K562 (cell line): ENCODE measurements at regions not wholly inside any gene's neighbourhood (a gene's known extent, or its start where the extent isn't known, plus 50 kb on each side); places are given as distances from the start of the nearest gene placed in this dataset.

Experiments
- ATAC-seq: fragments of 200-7000 bp; cut with Tn5 transposase; 3 replicates; pipeline ENCODE4 v1.9.1; 2020; ENCODE audit warnings: moderate library complexity
- BruUV-seq: library from RNA; stranded (reverse); fragments of 400-500 nt; replicated peaks from 2 replicates; lab custom pipeline; 2021; lab: Mats Ljungman, UMichigan
- CTCF ChIA-PET: fragments of 300-600 bp; formaldehyde crosslinking; extraction: SDS; loops from one replicate; lab custom pipeline; 2021; ENCODE audit warnings: low intra/inter-chr PET ratio; lab: Yijun Ruan, JAX
- POLR2A ChIA-PET: fragments of 300-600, 350-650 bp; sonication (Branson Sonifier 250); formaldehyde crosslinking; extraction: SDS; loops from one replicate; lab custom pipeline; 2021; ENCODE audit warnings: antibody characterized with exemption, inconsistent platforms; lab: Yijun Ruan, JAX
- DNase-seq, 4 experiments: peaks; one replicate each; pipeline versions ENCODE4 v3.0.0 to v3.0.0-alpha.2; 2011 to 2018; ENCODE audit warnings: low spot score in 3 of 4, mixed read lengths in 3 of 4; ENCODE audit errors: extremely low read depth in 1 of 4
- FAIRE-seq: peaks from 2 replicates; lab custom pipeline; 2011; peaks lifted over from hg19 to GRCh38; lab: Jason Lieb, UNC
- H2AFZ ChIP-seq: 2 replicates; pipeline ENCODE4 v1.6.0; 2011; ENCODE audit warnings: low read depth, low read length, control low read depth, inconsistent platforms
- H3K27ac ChIP-seq: fragments of 200-600 bp; 3 replicates; pipeline ENCODE4 v1.8.0; 2011; ENCODE audit warnings: low read depth, mild to moderate bottlenecking, control low read depth, inconsistent platforms, low read length, moderate library complexity, mixed read lengths; ENCODE audit errors: extremely low read depth
- H3K27me3 ChIP-seq, 2 experiments: fragments of 300-600 bp in 1 of 2; 2 replicates in 1 of 2; 3 replicates in 1 of 2; pipeline versions ENCODE4 v1.6.0 to v1.8.0; 2011; ENCODE audit warnings: inconsistent platforms in 2 of 2, low read length in 2 of 2, mild to moderate bottlenecking in 1 of 2, mixed read lengths in 1 of 2, moderate library complexity in 1 of 2; ENCODE audit not compliant: control insufficient read depth in 2 of 2, insufficient read depth in 2 of 2
- H3K36me3 ChIP-seq: fragments of 300-600 bp; 3 replicates; pipeline ENCODE4 v1.8.0; 2011; ENCODE audit warnings: mild to moderate bottlenecking, low read length, inconsistent platforms; ENCODE audit not compliant: control insufficient read depth, insufficient read depth
- H3K4me1 ChIP-seq, 2 experiments: fragments of 200-600 bp in 1 of 2; replicated peaks in 1 of 2; 2 replicates in 1 of 2; 3 replicates in 1 of 2; pipeline versions ENCODE4 v1.5.1 to v1.8.0; 2011; ENCODE audit warnings: inconsistent platforms in 2 of 2, low read length in 2 of 2, mild to moderate bottlenecking in 1 of 2, mixed read lengths in 1 of 2, moderate library complexity in 1 of 2; ENCODE audit not compliant: control insufficient read depth in 2 of 2, insufficient read depth in 2 of 2
- H3K4me2 ChIP-seq: 2 replicates; pipeline ENCODE4 v1.6.1; 2011; ENCODE audit warnings: low read length, control low read depth, inconsistent platforms, mixed read lengths; ENCODE audit not compliant: insufficient read depth
- H3K4me3 ChIP-seq: fragments of 200-600 bp; sonication (generic), shearing (Covaris generic); 2 replicates; pipeline ENCODE4 v1.5.1; 2016; ENCODE audit warnings: control low read depth, inconsistent platforms
- H3K79me2 ChIP-seq: fragments of 200-600 bp; 3 replicates; pipeline ENCODE4 v1.8.0; 2011; ENCODE audit warnings: low read length, inconsistent platforms; ENCODE audit not compliant: control insufficient read depth, insufficient read depth
- H3K9ac ChIP-seq, 2 experiments: 2 replicates each; pipeline versions ENCODE4 v1.6.0 to v1.6.1; 2011; ENCODE audit warnings: low read depth in 2 of 2, low read length in 2 of 2, control low read depth in 1 of 2, inconsistent platforms in 1 of 2, mild to moderate bottlenecking in 1 of 2, mixed read lengths in 1 of 2; ENCODE audit not compliant: insufficient read depth in 1 of 2
- H3K9me1 ChIP-seq: one replicate; pipeline ENCODE4 v1.6.0; 2011; ENCODE audit warnings: inconsistent platforms, mild to moderate bottlenecking, low read length, moderate library complexity; ENCODE audit not compliant: control insufficient read depth, insufficient read depth
- H3K9me3 ChIP-seq: replicated peaks from 2 replicates; pipeline ENCODE4 v1.5.1; 2011; ENCODE audit warnings: low read depth, low read length, inconsistent platforms; ENCODE audit not compliant: control insufficient read depth, insufficient read depth
- H4K20me1 ChIP-seq: replicated peaks from 2 replicates; pipeline ENCODE4 v1.6.1; 2011; ENCODE audit warnings: low read length, inconsistent platforms, mixed read lengths; ENCODE audit not compliant: control insufficient read depth, insufficient read depth
- ELK3 ChIP-seq: fragments of 450-650 bp; formaldehyde crosslinking; IDR thresholded peaks from 2 replicates; pipeline ENCODE4 v1.4.0; 2020; ENCODE audit warnings: mild to moderate bottlenecking
- ESRRB ChIP-seq: fragments of 250-450 bp; sonication (Bioruptor Pico); IDR thresholded peaks from 2 replicates; pipeline ENCODE4 v1.5.0; 2020; ENCODE audit warnings: mild to moderate bottlenecking, moderate library complexity, borderline replicate concordance
- MAFF ChIP-seq: IDR thresholded peaks from 2 replicates; pipeline ENCODE4 v1.6.1; 2012; ENCODE audit warnings: low read length, improper control_type of control experiment
- MAX ChIP-seq: sonication (generic); formaldehyde crosslinking; IDR thresholded peaks from 2 replicates; pipeline ENCODE4 v1.9.0; 2022; ENCODE audit warnings: mild to moderate bottlenecking, missing genetic modification reagents
- NFE2L1 ChIP-seq: fragments of 450-650 bp; IDR thresholded peaks from 2 replicates; pipeline ENCODE4 v1.6.1; 2016; ENCODE audit warnings: missing genetic modification characterization, low read depth, mild to moderate bottlenecking, missing compliant biosample characterization, moderate library complexity, borderline replicate concordance
- RNF219 ChIP-seq: fragments of 250-450 bp; sonication (Bioruptor Pico); IDR thresholded peaks from 2 replicates; pipeline ENCODE4 v1.5.0; 2022; ENCODE audit warnings: mild to moderate bottlenecking
- TOE1 ChIP-seq, 2 experiments: fragments of 450-650 bp in 1 of 2; sonication (generic) in 1 of 2; formaldehyde crosslinking in 1 of 2; IDR thresholded peaks; 2 replicates each; pipeline versions ENCODE4 v1.7.1 to v1.8.0; 2016 to 2022; ENCODE audit warnings: borderline replicate concordance in 2 of 2, mild to moderate bottlenecking in 2 of 2, antibody characterized with exemption in 1 of 2, inconsistent platforms in 1 of 2, low read depth in 1 of 2, missing genetic modification reagents in 1 of 2, moderate library complexity in 1 of 2
- WHSC1 ChIP-seq: IDR thresholded peaks from one replicate; pipeline ENCODE4 v1.6.1; 2012; ENCODE audit warnings: low read length, control low read depth, inconsistent platforms
- ZNF232 ChIP-seq: sonication (generic); formaldehyde crosslinking; IDR thresholded peaks from 2 replicates; pipeline ENCODE4 v1.8.0; 2022; ENCODE audit warnings: mild to moderate bottlenecking, missing genetic modification reagents
- ZNF830 ChIP-seq: fragments of 250-450 bp; sonication (Bioruptor Pico); IDR thresholded peaks from 2 replicates; pipeline ENCODE4 v1.5.0; 2021; ENCODE audit warnings: mild to moderate bottlenecking
- WGBS: fragments of 100-300 bp; shearing (Covaris generic); methylation state at CpG from one replicate; pipeline ENCODE4 v1.1.6; 2016; ENCODE audit warnings: low coverage, mixed read lengths; ENCODE audit not compliant: insufficient coverage; ENCODE audit errors: missing lambda C conversion rate; 5-methylcytosine and 5-hydroxymethylcytosine counted together
- in situ Hi-C: fragments of 300-500 bp; cut with MboI; formaldehyde crosslinking; loops from 4 replicates; pipeline ENCODE4 v1.15.0; 2018; ENCODE audit warnings: inconsistent platforms, mixed read lengths
- intact Hi-C: fragments of 100-400 bp; cut with micrococcal nuclease; formaldehyde crosslinking; loops from 2 replicates; pipeline ENCODE4 v1.14.2; 2022

- no peak for DNase-seq
- no peak for ATAC-seq
- TF ChIP-seq ELK3 (CRISPR knock-in tag) (no peak), RNF219 (CRISPR knock-in tag) (no peak), ZNF232 (CRISPR knock-in tag) (no peak), MAX (CRISPR knock-in tag) (no peak), ZNF830 (CRISPR knock-in tag) (no peak), WHSC1 (no peak), TOE1 (IDR thresholded peaks at IDR 0.05; ENCODE audit: borderline replicate concordance) (no peak), TOE1 (CRISPR knock-in tag; IDR thresholded peaks at IDR 0.05; ENCODE audit: borderline replicate concordance, low read depth) (no peak), ESRRB (no peak), MAFF (no peak), NFE2L1 (no peak)
- no peaks in the 10 kb centered on the region for H3K4me1 ChIP-seq
- no peaks in the 10 kb centered on the region for H4K20me1 ChIP-seq
- 4% methylated on average over 2 of the region's 2 CpGs for WGBS
- intact Hi-C loops (no loop called here), in situ Hi-C loops (no loop called here)
- H3K79me2 ChIP-seq = no peaks in the 10 kb centered on the region
- FAIRE-seq = no peak
- ChIA-PET POLR2A (no interaction called here), CTCF (no interaction called here)
- no peaks in the 10 kb centered on the region for H3K9me1 ChIP-seq
- no peak overlapping the region for H3K4me2 ChIP-seq
- H3K36me3 ChIP-seq = no peaks in the 10 kb centered on the region
- H3K27me3 ChIP-seq = no peaks in the 10 kb centered on the region
- no peak overlapping the region for H2AFZ ChIP-seq
- no peak overlapping the region for H3K27ac ChIP-seq
- BruUV-seq = no TSS peak
- no peak overlapping the region for H3K4me3 ChIP-seq
- H3K9me3 ChIP-seq = no peaks in the 10 kb centered on the region
- H3K9ac ChIP-seq = no peak overlapping the region
Observed at GRCh38 chr9:108377881-108378280, 477.9 kb downstream of the ACTL7B start.
